Esophagus muscularis mucosa (tissue), 3 donors: ENCODE measurements at regions not wholly inside any gene's neighbourhood (a gene's known extent, or its start where the extent isn't known, plus 50 kb on each side); places are given as distances from the start of the nearest gene placed in this dataset.

Experiments
- POLR2A ChIP-seq: fragments of 450-650 bp; IDR thresholded peaks from one replicate; pipeline ENCODE4 v1.6.1; 2017; ENCODE audit warnings: antibody characterized with exemption, moderate library complexity, mild to moderate bottlenecking, low read depth
- TF ChIP-seq, protein P1 (sequence below), 3 experiments: fragments of 200-600 bp in 2 of 3; fragments of 450-650 bp in 1 of 3; sonication (generic) in 2 of 3; IDR thresholded peaks; one replicate each; pipeline ENCODE4 v1.5.1; 2017 to 2019; ENCODE audit warnings: antibody characterized with exemption in 3 of 3, mild to moderate bottlenecking in 2 of 3, moderate library complexity in 1 of 3

DNA sequence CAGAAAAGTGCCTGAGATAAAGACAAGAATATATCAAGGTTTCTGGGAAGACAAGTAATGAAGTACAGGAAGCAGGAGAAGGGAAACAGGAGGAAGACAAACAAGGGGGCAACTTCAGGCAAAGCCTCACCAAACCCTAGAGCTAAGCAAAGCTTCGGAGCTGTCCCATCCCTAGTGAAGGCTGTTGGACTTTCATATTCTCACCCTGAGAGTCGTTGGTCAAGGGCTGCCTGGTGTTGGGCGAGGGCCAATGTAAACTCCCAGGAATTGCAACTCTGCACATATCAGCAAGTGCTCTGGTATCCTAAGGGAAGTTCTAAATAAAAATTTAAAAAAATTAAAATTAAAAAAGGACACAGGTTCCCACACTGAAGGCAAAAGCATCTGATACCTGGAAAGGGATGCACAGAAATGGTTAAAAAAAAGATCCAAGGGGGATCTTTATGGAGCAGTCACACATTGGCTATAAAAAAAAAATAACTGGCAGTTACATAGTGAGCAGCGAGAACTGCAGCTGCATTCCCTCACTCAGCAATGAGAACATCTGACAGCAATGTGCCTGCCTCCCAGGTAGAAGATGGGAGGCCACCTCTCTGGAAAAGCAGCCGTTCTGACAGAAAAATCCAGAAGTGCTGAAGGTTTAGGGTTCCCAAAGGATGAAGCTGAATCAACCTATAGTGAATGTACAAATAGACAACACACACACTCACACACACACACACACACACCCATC is 304.7 kb downstream of the WDR11 start:
- TF ChIP-seq POLR2A: no peak
- TF ChIP-seq, protein P1, sequence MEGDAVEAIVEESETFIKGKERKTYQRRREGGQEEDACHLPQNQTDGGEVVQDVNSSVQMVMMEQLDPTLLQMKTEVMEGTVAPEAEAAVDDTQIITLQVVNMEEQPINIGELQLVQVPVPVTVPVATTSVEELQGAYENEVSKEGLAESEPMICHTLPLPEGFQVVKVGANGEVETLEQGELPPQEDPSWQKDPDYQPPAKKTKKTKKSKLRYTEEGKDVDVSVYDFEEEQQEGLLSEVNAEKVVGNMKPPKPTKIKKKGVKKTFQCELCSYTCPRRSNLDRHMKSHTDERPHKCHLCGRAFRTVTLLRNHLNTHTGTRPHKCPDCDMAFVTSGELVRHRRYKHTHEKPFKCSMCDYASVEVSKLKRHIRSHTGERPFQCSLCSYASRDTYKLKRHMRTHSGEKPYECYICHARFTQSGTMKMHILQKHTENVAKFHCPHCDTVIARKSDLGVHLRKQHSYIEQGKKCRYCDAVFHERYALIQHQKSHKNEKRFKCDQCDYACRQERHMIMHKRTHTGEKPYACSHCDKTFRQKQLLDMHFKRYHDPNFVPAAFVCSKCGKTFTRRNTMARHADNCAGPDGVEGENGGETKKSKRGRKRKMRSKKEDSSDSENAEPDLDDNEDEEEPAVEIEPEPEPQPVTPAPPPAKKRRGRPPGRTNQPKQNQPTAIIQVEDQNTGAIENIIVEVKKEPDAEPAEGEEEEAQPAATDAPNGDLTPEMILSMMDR (IDR thresholded peaks at IDR 0.05): no peak
